ENCODE measurements at regions not wholly inside any gene's neighbourhood (a gene's known extent, or its start where the extent isn't known, plus 50 kb on each side); places are given as distances from the start of the nearest gene placed in this dataset.

DNA sequence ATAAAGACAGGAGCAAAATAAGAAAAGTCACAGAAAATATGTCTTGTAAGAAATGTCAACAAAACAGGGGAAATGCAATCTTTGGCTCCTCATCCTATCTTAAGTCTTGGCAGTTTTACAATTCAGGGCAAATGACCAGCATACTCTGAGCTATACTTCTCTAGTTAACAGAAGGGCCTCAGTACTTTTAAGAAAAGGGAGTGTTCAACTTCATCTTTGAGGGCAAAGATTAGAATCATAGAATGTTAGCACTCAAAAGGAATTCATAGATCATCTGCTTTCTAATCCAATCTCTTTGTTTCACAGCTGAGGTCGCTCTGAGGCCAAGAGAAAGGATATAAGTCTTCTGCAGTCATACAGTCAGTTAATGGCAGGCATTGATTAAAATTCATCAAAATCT lies 174.0 kb upstream of the NT5C1B start:
- Histone ChIP-seq H3K4me1 (no peaks in the 10 kb centered on the region), H3K36me3 (no peaks in the 10 kb centered on the region), H3K4me3 (no peak overlapping the region), H3K27ac (no peak overlapping the region), H3K27me3 (no peaks in the 10 kb centered on the region), H3K9me3 (no peaks in the 10 kb centered on the region)
- TF ChIP-seq, protein P1, sequence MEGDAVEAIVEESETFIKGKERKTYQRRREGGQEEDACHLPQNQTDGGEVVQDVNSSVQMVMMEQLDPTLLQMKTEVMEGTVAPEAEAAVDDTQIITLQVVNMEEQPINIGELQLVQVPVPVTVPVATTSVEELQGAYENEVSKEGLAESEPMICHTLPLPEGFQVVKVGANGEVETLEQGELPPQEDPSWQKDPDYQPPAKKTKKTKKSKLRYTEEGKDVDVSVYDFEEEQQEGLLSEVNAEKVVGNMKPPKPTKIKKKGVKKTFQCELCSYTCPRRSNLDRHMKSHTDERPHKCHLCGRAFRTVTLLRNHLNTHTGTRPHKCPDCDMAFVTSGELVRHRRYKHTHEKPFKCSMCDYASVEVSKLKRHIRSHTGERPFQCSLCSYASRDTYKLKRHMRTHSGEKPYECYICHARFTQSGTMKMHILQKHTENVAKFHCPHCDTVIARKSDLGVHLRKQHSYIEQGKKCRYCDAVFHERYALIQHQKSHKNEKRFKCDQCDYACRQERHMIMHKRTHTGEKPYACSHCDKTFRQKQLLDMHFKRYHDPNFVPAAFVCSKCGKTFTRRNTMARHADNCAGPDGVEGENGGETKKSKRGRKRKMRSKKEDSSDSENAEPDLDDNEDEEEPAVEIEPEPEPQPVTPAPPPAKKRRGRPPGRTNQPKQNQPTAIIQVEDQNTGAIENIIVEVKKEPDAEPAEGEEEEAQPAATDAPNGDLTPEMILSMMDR (IDR thresholded peaks at IDR 0.05) = no peak
- intact Hi-C loops (cut with DNase I) = no loop called here
- ATAC-seq (no peak), DNase-seq (no peak)

GRCh38 chr2:18762667-18763066 lies 173.3 kb upstream of the NT5C1B start:
- Histone ChIP-seq H3K4me1 (no peaks in the 10 kb centered on the region), H3K27me3 (no peaks in the 10 kb centered on the region), H3K36me3 (no peaks in the 10 kb centered on the region), H3K27ac (no peak overlapping the region), H3K9me3 (no peaks in the 10 kb centered on the region), H3K4me3 (no peak overlapping the region)
- intact Hi-C loops (cut with DNase I) = no loop called here
- ATAC-seq (no peak), DNase-seq (no peak)
- TF ChIP-seq, protein P1 (IDR thresholded peaks at IDR 0.05) = no peak

- TF ChIP-seq, protein P1 (IDR thresholded peaks at IDR 0.05) = no peak
- Histone ChIP-seq H3K27ac (no peak overlapping the region), H3K36me3 (no peaks in the 10 kb centered on the region), H3K9me3 (no peaks in the 10 kb centered on the region), H3K4me3 (no peak overlapping the region), H3K27me3 (no peaks in the 10 kb centered on the region), H3K4me1 (no peaks in the 10 kb centered on the region)
- intact Hi-C loops (cut with DNase I) = no loop called here
- no peak for DNase-seq
- ATAC-seq = no peak
These were observed 164.9 kb upstream of the NT5C1B start for GRCh38 chr2:18754286-18754685.

- DNase-seq (no peak), ATAC-seq (no peak)
- Histone ChIP-seq H3K4me3 (no peak overlapping the region), H3K27ac (no peak overlapping the region), H3K4me1 (no peaks in the 10 kb centered on the region), H3K9me3 (no peaks in the 10 kb centered on the region), H3K27me3 (no peaks in the 10 kb centered on the region), H3K36me3 (no peaks in the 10 kb centered on the region)
- TF ChIP-seq, protein P1 (IDR thresholded peaks at IDR 0.05) = no peak
- intact Hi-C loops (cut with DNase I) = no loop called here
These were observed 164.4 kb upstream of the NT5C1B start for GRCh38 chr2:18753722-18754121.

GRCh38 chr2:18752667-18753422 lies 163.5 kb upstream of the NT5C1B start:
- Histone ChIP-seq H3K4me3 (no peak overlapping the region), H3K27ac (no peak overlapping the region), H3K4me1 (no peaks in the 10 kb centered on the region), H3K36me3 (no peaks in the 10 kb centered on the region), H3K27me3 (no peaks in the 10 kb centered on the region), H3K9me3 (no peaks in the 10 kb centered on the region)
- DNase-seq (no peak), ATAC-seq (no peak)
- intact Hi-C loops (cut with DNase I) = no loop called here
- TF ChIP-seq, protein P1 (IDR thresholded peaks at IDR 0.05) = no peak

All from upper lobe of right lung (tissue), 1 donor.